Spleen (tissue), 11 donors: ENCODE measurements at regions not wholly inside any gene's neighbourhood (a gene's known extent, or its start where the extent isn't known, plus 50 kb on each side); places are given as distances from the start of the nearest gene placed in this dataset.

Experiments used
- DNase-seq: peaks from one replicate; pipeline ENCODE4 v3.0.0-alpha.2; 2020
- H3K27ac ChIP-seq, 8 donors: fragments of 200-600 bp; sonication (generic) in 7 of 8; 1 replicate in 4 of 8; 2 replicates in 4 of 8; pipeline versions ENCODE4 v1.5.0 to v1.8.0; 2016 to 2021; ENCODE audit warnings: inconsistent platforms in 4 of 8, mild to moderate bottlenecking in 4 of 8, moderate library complexity in 1 of 8
- H3K27me3 ChIP-seq, 7 donors: fragments of 200-600 bp; sonication (generic) in 6 of 7; replicated peaks in 1 of 7; 1 replicate in 4 of 7; 2 replicates in 3 of 7; pipeline versions ENCODE4 v1.5.0 to v1.8.0; 2016 to 2021; ENCODE audit warnings: inconsistent platforms in 3 of 7, mild to moderate bottlenecking in 1 of 7
- H3K36me3 ChIP-seq, 6 donors: fragments of 200-600 bp; sonication (generic) in 5 of 6; 1 replicate in 4 of 6; 2 replicates in 2 of 6; pipeline versions ENCODE4 v1.5.0 to v1.8.0; 2016 to 2021; ENCODE audit warnings: inconsistent platforms in 2 of 6
- H3K4me1 ChIP-seq, 6 donors: fragments of 200-600 bp; sonication (generic) in 5 of 6; 1 replicate in 3 of 6; 2 replicates in 3 of 6; pipeline versions ENCODE4 v1.5.0 to v1.8.0; 2016 to 2021; ENCODE audit warnings: inconsistent platforms in 3 of 6
- H3K4me3 ChIP-seq, 8 donors: fragments of 200-600 bp; sonication (generic) in 7 of 8; 1 replicate in 4 of 8; 2 replicates in 4 of 8; pipeline versions ENCODE4 v1.5.0 to v1.8.0; 2016 to 2021; ENCODE audit warnings: inconsistent platforms in 4 of 8, mild to moderate bottlenecking in 4 of 8, moderate library complexity in 2 of 8
- H3K9me3 ChIP-seq, 8 donors: fragments of 200-600 bp; sonication (generic) in 7 of 8; 1 replicate in 4 of 8; 2 replicates in 4 of 8; pipeline versions ENCODE4 v1.5.0 to v1.8.0; 2016 to 2021; ENCODE audit warnings: inconsistent platforms in 4 of 8
- CTCF ChIP-seq, 11 experiments: fragments of 200-600 bp in 7 of 11; fragments of 450-650 bp in 4 of 11; sonication (generic) in 4 of 11; IDR thresholded peaks in 8 of 11; conservative IDR thresholded peaks in 3 of 11; 1 replicate in 7 of 11; 2 replicates in 4 of 11; pipeline versions ENCODE4 v1.4.0 to v1.8.0; 2016 to 2021; ENCODE audit warnings: antibody characterized with exemption in 11 of 11, inconsistent platforms in 4 of 11, mild to moderate bottlenecking in 1 of 11
- POLR2A ChIP-seq, 3 donors: fragments of 450-650 bp; IDR thresholded peaks; one replicate each; pipeline ENCODE4 v1.5.1; 2017; ENCODE audit warnings: antibody characterized with exemption in 3 of 3, mild to moderate bottlenecking in 1 of 3
- POLR2AphosphoS5 ChIP-seq, 3 donors: sonication (generic); formaldehyde crosslinking; IDR thresholded peaks; one replicate each; pipeline ENCODE4 v1.5.1; 2017; ENCODE audit warnings: antibody characterized with exemption in 3 of 3
- WGBS, 5 donors: extraction: QIAGEN DNeasy Blood & Tissue Kit in 3 of 5; methylation state at CpG; one replicate each; pipeline versions ENCODE4 v1.1.5 to v1.1.7; 2013 to 2018; 5-methylcytosine and 5-hydroxymethylcytosine counted together
- intact Hi-C: fragments of 100-400 bp; cut with DNase I; formaldehyde crosslinking; loops from one replicate; pipeline ENCODE4 v1.15.0; 2023; ENCODE audit warnings: low total_unique reads
- donor health status: healthy with polysubstance abuse.
- donor health status: DM: no; HTN: no; CAD: no; lungs with moderate emphysema.
- donor health status: DM: no; HTN: no; CAD: no.
- donor health status: Bipolar disorder and iron deficiency.
- donor health status: healthy.
- donor health status: DM: no; HTN: no; CAD: no.
- donor health status: DM: yes; HTN: yes; CAD: no.

- no peak overlapping the region for H3K27ac ChIP-seq
- intact Hi-C loops: no loop called here
- peaks cover 0 to 4% (median 0%) of the 10 kb centered on the region in 8 donors for H3K9me3 ChIP-seq
- no peaks in the 10 kb centered on the region for H3K4me1 ChIP-seq
- DNase-seq: no peak
- H3K36me3 ChIP-seq: no peaks in the 10 kb centered on the region
- peaks cover 0 to 10% (median 0%) of the 10 kb centered on the region in 7 donors for H3K27me3 ChIP-seq
- TF ChIP-seq CTCF (IDR thresholded peaks at IDR 0.05 in 8 of 11, conservative IDR thresholded peaks at IDR 0.05 in 3 of 11) (no peak), POLR2AphosphoS5 (IDR thresholded peaks at IDR 0.05) (no peak), POLR2A (IDR thresholded peaks at IDR 0.05) (no peak)
- no peak overlapping the region for H3K4me3 ChIP-seq
- WGBS, 5 donors: 68 to 84% (median 71%) methylated on average over 10 of the region's 10 CpGs
Observed at GRCh38 chr2:768451-768850, 91.2 kb upstream of the TMEM18 start.

- Histone ChIP-seq H3K36me3 (no peaks in the 10 kb centered on the region), H3K27ac (no peak overlapping the region), H3K27me3 (peaks cover 0 to 10% (median 0%) of the 10 kb centered on the region in 7 donors), H3K4me1 (no peaks in the 10 kb centered on the region), H3K9me3 (peaks cover 0 to 4% (median 0%) of the 10 kb centered on the region in 8 donors), H3K4me3 (no peak overlapping the region)
- WGBS, 5 donors: 78 to 82% (median 80%) methylated on average over 4 of the region's 4 CpGs
- DNase-seq: no peak
- TF ChIP-seq POLR2AphosphoS5 (IDR thresholded peaks at IDR 0.05) (no peak), POLR2A (IDR thresholded peaks at IDR 0.05) (no peak), CTCF (IDR thresholded peaks at IDR 0.05 in 8 of 11, conservative IDR thresholded peaks at IDR 0.05 in 3 of 11) (no peak)
- intact Hi-C loops: no loop called here
Observed at GRCh38 chr2:767944-768343, 90.7 kb upstream of the TMEM18 start.

GRCh38 chr2:767440-767839, 90.2 kb upstream of the TMEM18 start:
- Histone ChIP-seq H3K36me3 (no peaks in the 10 kb centered on the region), H3K9me3 (peaks cover 0 to 4% (median 0%) of the 10 kb centered on the region in 8 donors), H3K27me3 (peaks cover 0 to 9% (median 0%) of the 10 kb centered on the region in 7 donors), H3K27ac (no peak overlapping the region), H3K4me3 (no peak overlapping the region), H3K4me1 (no peaks in the 10 kb centered on the region)
- intact Hi-C loops: no loop called here
- 58 to 72% (median 63%) methylated on average over 9 of the region's 9 CpGs for WGBS, 5 donors
- no peak for TF ChIP-seq POLR2A (IDR thresholded peaks at IDR 0.05)
- TF ChIP-seq CTCF (IDR thresholded peaks at IDR 0.05 in 8 of 11, conservative IDR thresholded peaks at IDR 0.05 in 3 of 11): no peak
- no peak for TF ChIP-seq POLR2AphosphoS5 (IDR thresholded peaks at IDR 0.05)
- DNase-seq: no peak

- Histone ChIP-seq H3K27ac (no peak overlapping the region), H3K27me3 (peaks cover 0 to 4% (median 0%) of the 10 kb centered on the region in 7 donors), H3K4me1 (no peaks in the 10 kb centered on the region), H3K9me3 (peaks cover 0 to 4% (median 0%) of the 10 kb centered on the region in 8 donors), H3K36me3 (no peaks in the 10 kb centered on the region), H3K4me3 (no peak overlapping the region)
- WGBS, 5 donors: 77 to 90% (median 83%) methylated on average over 13 of the region's 13 CpGs
- intact Hi-C loops: no loop called here
- no peak for TF ChIP-seq POLR2AphosphoS5 (IDR thresholded peaks at IDR 0.05)
- TF ChIP-seq POLR2A (IDR thresholded peaks at IDR 0.05): no peak
- TF ChIP-seq CTCF (IDR thresholded peaks at IDR 0.05 in 8 of 11, conservative IDR thresholded peaks at IDR 0.05 in 3 of 11): no peak
- no peak for DNase-seq
Observed at GRCh38 chr2:766255-766654, 89.0 kb upstream of the TMEM18 start.
